ENCODE measurements at regions not wholly inside any gene's neighbourhood (a gene's known extent, or its start where the extent isn't known, plus 50 kb on each side); places are given as distances from the start of the nearest gene placed in this dataset.

DNA sequence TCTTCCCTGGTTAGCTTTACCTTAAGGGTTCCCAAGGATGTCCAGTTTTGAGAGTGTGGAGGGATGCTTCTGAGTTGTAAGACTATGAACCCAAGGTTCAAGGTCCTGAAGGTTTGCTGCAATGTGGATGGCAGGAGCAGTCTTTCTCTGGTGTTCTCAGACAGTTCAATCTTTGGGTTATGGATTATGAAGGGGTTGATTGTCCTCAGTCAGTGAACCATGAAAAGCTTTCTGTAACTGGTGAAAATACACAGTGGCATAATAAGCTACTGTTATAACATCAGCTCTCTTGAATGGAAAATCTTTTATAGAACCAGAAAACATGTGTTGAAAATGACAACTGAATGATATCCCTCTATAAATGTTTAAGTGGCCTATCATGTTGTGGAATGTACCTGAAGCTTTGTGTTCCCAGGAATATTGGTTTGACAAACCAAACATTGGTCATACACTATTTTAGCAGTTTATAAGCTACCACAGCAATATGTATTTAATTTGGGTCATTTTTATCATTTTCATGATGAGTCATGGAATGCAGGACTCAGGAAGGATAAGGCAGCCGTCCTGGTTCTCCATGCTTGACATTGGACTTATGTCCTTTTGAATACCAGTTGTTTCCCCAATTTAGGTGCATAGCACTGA lies 1041.8 kb upstream of the ARRDC3 start:
- TF ChIP-seq, protein P1, sequence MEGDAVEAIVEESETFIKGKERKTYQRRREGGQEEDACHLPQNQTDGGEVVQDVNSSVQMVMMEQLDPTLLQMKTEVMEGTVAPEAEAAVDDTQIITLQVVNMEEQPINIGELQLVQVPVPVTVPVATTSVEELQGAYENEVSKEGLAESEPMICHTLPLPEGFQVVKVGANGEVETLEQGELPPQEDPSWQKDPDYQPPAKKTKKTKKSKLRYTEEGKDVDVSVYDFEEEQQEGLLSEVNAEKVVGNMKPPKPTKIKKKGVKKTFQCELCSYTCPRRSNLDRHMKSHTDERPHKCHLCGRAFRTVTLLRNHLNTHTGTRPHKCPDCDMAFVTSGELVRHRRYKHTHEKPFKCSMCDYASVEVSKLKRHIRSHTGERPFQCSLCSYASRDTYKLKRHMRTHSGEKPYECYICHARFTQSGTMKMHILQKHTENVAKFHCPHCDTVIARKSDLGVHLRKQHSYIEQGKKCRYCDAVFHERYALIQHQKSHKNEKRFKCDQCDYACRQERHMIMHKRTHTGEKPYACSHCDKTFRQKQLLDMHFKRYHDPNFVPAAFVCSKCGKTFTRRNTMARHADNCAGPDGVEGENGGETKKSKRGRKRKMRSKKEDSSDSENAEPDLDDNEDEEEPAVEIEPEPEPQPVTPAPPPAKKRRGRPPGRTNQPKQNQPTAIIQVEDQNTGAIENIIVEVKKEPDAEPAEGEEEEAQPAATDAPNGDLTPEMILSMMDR (IDR thresholded peaks at IDR 0.05; ENCODE audit: low read depth, low read length, poor library complexity, severe bottlenecking), result no peak
- TF ChIP-seq EZH2phosphoT487 (IDR thresholded peaks at IDR 0.05; ENCODE audit: borderline replicate concordance, low read length), result no peak

Data from DOHH2 (cell line).